GM12864 (cell line): ENCODE measurements at regions not wholly inside any gene's neighbourhood (a gene's known extent, or its start where the extent isn't known, plus 50 kb on each side); places are given as distances from the start of the nearest gene placed in this dataset.
A peak's percentile ranks its signal among the peaks of the same experiment; 100 is the strongest.
"Not testable (repeated sequence)": the region's sequence is repeated elsewhere in the genome, so short reads cannot be mapped to it uniquely, and the experiment has no call there.

Experiments used
- DNase-seq: peaks from one replicate; pipeline ENCODE4 v3.0.0-alpha.2; 2011; ENCODE audit warnings: low read depth
- H3K4me3 ChIP-seq: 2 replicates; pipeline ENCODE4 v1.5.1; 2011; ENCODE audit warnings: mild to moderate bottlenecking, low read depth, low read length, control low read depth
- TF ChIP-seq, protein P1 (sequence below): IDR thresholded peaks from 2 replicates; pipeline ENCODE4 v1.5.1; 2011; ENCODE audit warnings: low read depth, mild to moderate bottlenecking, moderate library complexity, low read length, control low read depth, inconsistent platforms; ENCODE audit errors: missing control alignments

DNA sequence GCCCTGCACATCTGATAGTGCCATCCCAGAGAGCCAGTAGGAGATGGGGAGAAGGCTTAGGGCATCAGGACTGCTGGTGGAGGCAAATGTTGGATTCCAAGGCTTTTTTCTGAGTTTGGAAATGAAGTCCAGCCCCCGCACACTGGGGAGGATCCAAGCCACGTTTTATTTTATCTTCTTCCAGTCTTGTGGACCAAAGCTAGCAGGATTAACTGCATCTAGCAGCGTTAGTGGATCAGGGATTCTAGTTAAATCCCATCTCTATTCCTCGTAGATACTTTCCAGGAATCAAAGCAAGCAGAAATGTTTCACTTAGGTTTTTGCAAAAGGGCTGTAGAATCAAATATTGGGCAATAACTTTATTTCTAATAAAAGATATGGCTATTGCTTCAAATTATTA is 114.7 kb upstream of the OR13F1 start:
- H3K4me3 ChIP-seq, result no peak overlapping the region
- TF ChIP-seq, protein P1, sequence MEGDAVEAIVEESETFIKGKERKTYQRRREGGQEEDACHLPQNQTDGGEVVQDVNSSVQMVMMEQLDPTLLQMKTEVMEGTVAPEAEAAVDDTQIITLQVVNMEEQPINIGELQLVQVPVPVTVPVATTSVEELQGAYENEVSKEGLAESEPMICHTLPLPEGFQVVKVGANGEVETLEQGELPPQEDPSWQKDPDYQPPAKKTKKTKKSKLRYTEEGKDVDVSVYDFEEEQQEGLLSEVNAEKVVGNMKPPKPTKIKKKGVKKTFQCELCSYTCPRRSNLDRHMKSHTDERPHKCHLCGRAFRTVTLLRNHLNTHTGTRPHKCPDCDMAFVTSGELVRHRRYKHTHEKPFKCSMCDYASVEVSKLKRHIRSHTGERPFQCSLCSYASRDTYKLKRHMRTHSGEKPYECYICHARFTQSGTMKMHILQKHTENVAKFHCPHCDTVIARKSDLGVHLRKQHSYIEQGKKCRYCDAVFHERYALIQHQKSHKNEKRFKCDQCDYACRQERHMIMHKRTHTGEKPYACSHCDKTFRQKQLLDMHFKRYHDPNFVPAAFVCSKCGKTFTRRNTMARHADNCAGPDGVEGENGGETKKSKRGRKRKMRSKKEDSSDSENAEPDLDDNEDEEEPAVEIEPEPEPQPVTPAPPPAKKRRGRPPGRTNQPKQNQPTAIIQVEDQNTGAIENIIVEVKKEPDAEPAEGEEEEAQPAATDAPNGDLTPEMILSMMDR, result no peak
- no peak for DNase-seq

- TF ChIP-seq, protein P1, result peak; percentile 19
- H3K4me3 ChIP-seq, DNase-seq: not testable (repeated sequence)
Measured at GRCh38 chr9:104394901-104395300, 109.2 kb upstream of the OR13F1 start.

GRCh38 chr9:104412238-104412637 is 91.8 kb upstream of the OR13F1 start:
- no peak for DNase-seq
- TF ChIP-seq, protein P1, result no peak
- H3K4me3 ChIP-seq, result no peak overlapping the region

DNA sequence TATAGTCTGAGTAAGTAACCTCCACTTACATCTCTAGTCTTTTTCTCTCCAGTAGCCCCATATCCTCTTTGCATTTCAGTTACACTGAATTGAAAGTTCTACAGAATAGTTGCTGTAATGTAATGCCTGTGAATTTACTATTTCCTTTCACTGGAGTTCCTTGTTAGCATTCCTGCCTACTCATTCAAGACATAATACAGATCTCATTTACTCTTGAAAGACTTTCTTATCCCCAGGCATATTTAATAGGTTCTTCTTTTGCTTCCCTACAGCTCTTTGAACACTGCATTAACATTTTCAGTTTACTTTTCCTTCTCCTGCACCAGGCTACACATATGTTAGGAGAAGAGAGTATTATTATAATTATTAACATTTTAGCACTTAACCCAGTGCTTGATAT is 87.6 kb upstream of the OR13F1 start:
- no peak for DNase-seq
- H3K4me3 ChIP-seq, result no peak overlapping the region
- TF ChIP-seq, protein P1, result no peak

DNA sequence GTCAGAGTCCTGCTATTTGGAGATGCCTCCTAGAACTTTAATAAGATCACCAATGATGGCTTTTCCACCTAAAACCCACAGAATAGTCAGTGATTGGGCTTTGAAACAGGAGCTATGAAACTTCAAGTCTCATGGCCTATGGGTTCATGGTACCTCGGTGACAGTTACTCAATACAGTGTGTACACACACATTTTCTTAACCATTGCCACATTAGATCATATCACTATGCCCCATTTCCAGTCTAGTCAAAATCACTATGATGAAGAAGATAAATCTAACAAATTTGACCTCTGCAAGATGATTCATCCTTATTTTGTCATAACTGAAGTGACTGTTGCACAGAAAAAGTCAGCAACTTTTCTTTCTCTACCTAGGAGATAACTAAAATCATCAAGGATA is 86.8 kb upstream of the OR13F1 start:
- H3K4me3 ChIP-seq, result no peak overlapping the region
- DNase-seq, result no peak
- TF ChIP-seq, protein P1, result no peak

DNA sequence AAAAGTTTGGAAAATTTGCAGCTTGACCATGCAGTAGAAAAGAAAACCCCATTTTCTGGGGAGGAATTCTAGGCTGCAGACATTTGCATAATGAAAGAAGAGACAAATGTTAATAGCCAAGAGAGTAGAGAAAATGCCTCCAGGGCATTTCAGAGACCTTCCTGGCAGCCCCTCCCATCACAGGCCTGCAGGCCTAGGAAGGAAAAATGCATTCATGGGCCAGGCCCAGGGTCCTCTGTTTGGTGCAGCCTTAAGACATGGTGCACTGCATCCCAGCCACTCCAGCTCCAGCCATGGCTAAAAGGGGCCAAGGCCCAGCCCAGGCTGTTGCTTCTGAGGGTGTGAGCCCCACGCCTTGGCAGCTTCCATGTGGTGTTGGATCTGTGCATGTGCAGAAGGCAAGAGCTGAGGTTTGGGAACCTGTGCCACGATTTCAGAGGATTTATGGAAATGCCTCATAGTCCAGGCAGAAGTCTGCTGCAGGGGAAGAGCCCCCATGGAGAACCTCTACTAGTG is 75.0 kb upstream of the OR13F1 start:
- no peak overlapping the region for H3K4me3 ChIP-seq
- TF ChIP-seq, protein P1, result no peak
- DNase-seq, result no peak

GRCh38 chr9:104435059-104435458 is 69.0 kb upstream of the OR13F1 start:
- TF ChIP-seq, protein P1, result no peak
- no peak for DNase-seq
- no peak overlapping the region for H3K4me3 ChIP-seq
